A549 (cell line): ENCODE measurements at regions not wholly inside any gene's neighbourhood (a gene's known extent, or its start where the extent isn't known, plus 50 kb on each side); places are given as distances from the start of the nearest gene placed in this dataset.

ENCODE experiments used
- ATAC-seq, 2 experiments: fragments of 200-7000 bp in 1 of 2; fragments of >200 bp in 1 of 2; cut with Nextera tagmentation in 1 of 2; cut with Tn5 transposase in 1 of 2; 3 replicates each; pipeline versions ENCODE4 v1.8.0 to v1.9.1; 2018 to 2020; ENCODE audit warnings: mild to moderate bottlenecking in 1 of 2, moderate library complexity in 1 of 2
- CTCF ChIA-PET: fragments of 300-600 bp; sonication (Branson Sonifier 250); formaldehyde crosslinking; extraction: SDS; loops from one replicate; lab custom pipeline; 2021; ENCODE audit warnings: antibody characterized with exemption, inconsistent platforms; lab: Yijun Ruan, JAX
- POLR2A ChIA-PET: fragments of 350-600 bp; formaldehyde crosslinking; extraction: SDS; loops from one replicate; lab custom pipeline; 2021; ENCODE audit warnings: antibody characterized with exemption, inconsistent platforms; lab: Yijun Ruan, JAX
- DNase-seq, 2 experiments: peaks; one replicate each; pipeline versions ENCODE4 v3.0.0 to v3.0.0-alpha.2; 2011 to 2016; ENCODE audit warnings: low read depth in 1 of 2, low spot score in 1 of 2
- FAIRE-seq: peaks from 2 replicates; lab custom pipeline; 2011; peaks lifted over from hg19 to GRCh38; lab: Jason Lieb, UNC
- H3K27ac ChIP-seq, 2 experiments: fragments of >200 bp; sonication (Bioruptor Twin); formaldehyde crosslinking; 3 replicates each; pipeline ENCODE4 v1.5.1; 2016 to 2017
- H3K4me1 ChIP-seq: fragments of >200 bp; sonication (Bioruptor Twin); formaldehyde crosslinking; 3 replicates; pipeline ENCODE4 v1.6.1; 2016
- H3K4me2 ChIP-seq: fragments of >200 bp; sonication (Bioruptor Twin); formaldehyde crosslinking; 3 replicates; pipeline ENCODE4 v1.6.1; 2016
- H3K4me3 ChIP-seq: fragments of >200 bp; sonication (Bioruptor Twin); formaldehyde crosslinking; 3 replicates; pipeline ENCODE4 v1.5.1; 2016
- H3K9me3 ChIP-seq: fragments of >200 bp; sonication (Bioruptor Twin); formaldehyde crosslinking; 3 replicates; pipeline ENCODE4 v1.6.1; 2016
- BHLHE40 ChIP-seq: IDR thresholded peaks from 2 replicates; pipeline ENCODE4 v1.6.1; 2012; ENCODE audit warnings: low read depth, low read length, inconsistent platforms
- FOSB ChIP-seq: fragments of 250-450 bp; sonication (Bioruptor Pico); IDR thresholded peaks from 2 replicates; pipeline ENCODE4 v1.5.0; 2020; ENCODE audit warnings: mild to moderate bottlenecking, moderate library complexity
- FOSL2 ChIP-seq, 2 experiments: fragments of 450-650 bp in 1 of 2; fragments of >200 bp in 1 of 2; sonication (Bioruptor Twin) in 1 of 2; formaldehyde crosslinking; IDR thresholded peaks; 2 replicates each; pipeline versions ENCODE4 v1.5.0 to v1.6.1; 2016 to 2020; ENCODE audit warnings: mild to moderate bottlenecking in 1 of 2, moderate library complexity in 1 of 2
- FOXS1 ChIP-seq: fragments of 250-450 bp; sonication (Bioruptor Pico); IDR thresholded peaks from 2 replicates; pipeline ENCODE4 v1.5.0; 2020; ENCODE audit warnings: mild to moderate bottlenecking, moderate library complexity
- GATA3 ChIP-seq: IDR thresholded peaks from 2 replicates; pipeline ENCODE4 v1.6.1; 2012; ENCODE audit warnings: borderline replicate concordance
- HOXA7 ChIP-seq: fragments of 250-450 bp; sonication (Bioruptor Pico); IDR thresholded peaks from 2 replicates; pipeline ENCODE4 v1.5.0; 2020; ENCODE audit warnings: mild to moderate bottlenecking, moderate library complexity
- HOXB13 ChIP-seq: fragments of 250-450 bp; sonication (Bioruptor Pico); IDR thresholded peaks from 2 replicates; pipeline ENCODE4 v1.5.0; 2020; ENCODE audit warnings: low read depth, mild to moderate bottlenecking, moderate library complexity
- HOXB5 ChIP-seq: fragments of 250-450 bp; sonication (Bioruptor Pico); IDR thresholded peaks from 2 replicates; pipeline ENCODE4 v1.5.0; 2020; ENCODE audit warnings: mild to moderate bottlenecking, moderate library complexity
- MYC ChIP-seq: IDR thresholded peaks from 2 replicates; pipeline ENCODE4 v1.6.1; 2012; ENCODE audit warnings: mild to moderate bottlenecking, inconsistent platforms, low read length, improper control_type of control experiment, borderline replicate concordance
- NPAS2 ChIP-seq: fragments of 250-450 bp; sonication (Bioruptor Pico); IDR thresholded peaks from 2 replicates; pipeline ENCODE4 v1.8.0; 2022; ENCODE audit warnings: mild to moderate bottlenecking, moderate library complexity, borderline replicate concordance
- POLR2A ChIP-seq: IDR thresholded peaks from 2 replicates; pipeline ENCODE4 v1.6.1; 2012; ENCODE audit warnings: mild to moderate bottlenecking, low read length
- RAD21 ChIP-seq, 2 experiments: fragments of >200 bp in 1 of 2; sonication (Bioruptor Twin) in 1 of 2; formaldehyde crosslinking in 1 of 2; IDR thresholded peaks in 1 of 2; conservative IDR thresholded peaks in 1 of 2; 2 replicates in 1 of 2; 3 replicates in 1 of 2; pipeline ENCODE4 v1.6.1; 2012 to 2018; ENCODE audit warnings: inconsistent platforms in 1 of 2
- SREBF2 ChIP-seq: fragments of 450-650 bp; IDR thresholded peaks from 2 replicates; pipeline ENCODE4 v1.6.1; 2014; ENCODE audit warnings: mild to moderate bottlenecking, moderate library complexity
- TP53 ChIP-seq: fragments of 250-450 bp; sonication (Bioruptor Pico); IDR thresholded peaks from 2 replicates; pipeline ENCODE4 v1.5.0; 2021; ENCODE audit warnings: mild to moderate bottlenecking, moderate library complexity
- ZNF302 ChIP-seq: fragments of 250-450 bp; sonication (Bioruptor Pico); IDR thresholded peaks from 2 replicates; pipeline ENCODE4 v1.9.0; 2021; ENCODE audit warnings: inconsistent platforms, mild to moderate bottlenecking, moderate library complexity
- ZSCAN20 ChIP-seq: fragments of 250-450 bp; sonication (Bioruptor Pico); IDR thresholded peaks from 2 replicates; pipeline ENCODE4 v1.8.0; 2022; ENCODE audit warnings: mild to moderate bottlenecking, moderate library complexity
- WGBS: methylation state at CpG from one replicate; pipeline ENCODE4 v1.1.6; 2017; ENCODE audit errors: missing lambda C conversion rate; 5-methylcytosine and 5-hydroxymethylcytosine counted together
- TF ChIP-seq, protein P1 (sequence below): IDR thresholded peaks from 2 replicates; pipeline ENCODE4 v1.6.1; 2012
- TF ChIP-seq, protein P2 (sequence below): fragments of 200-600 bp; sonication (generic); IDR thresholded peaks from 2 replicates; pipeline ENCODE4 v1.6.1; 2016; ENCODE audit warnings: antibody characterized with exemption, mild to moderate bottlenecking, moderate library complexity
- TF ChIP-seq, protein P3 (sequence below): IDR thresholded peaks from 2 replicates; pipeline ENCODE4 v1.6.1; 2012; ENCODE audit warnings: low read depth, borderline replicate concordance
- TF ChIP-seq, protein P4 (sequence below): fragments of 450-650 bp; IDR thresholded peaks from 2 replicates; pipeline ENCODE4 v1.6.1; 2014; ENCODE audit warnings: antibody characterized with exemption
- TF ChIP-seq, protein P5 (sequence below): fragments of >200 bp; sonication (Bioruptor Twin); formaldehyde crosslinking; IDR thresholded peaks from 2 replicates; pipeline ENCODE4 v1.6.1; 2016

DNA sequence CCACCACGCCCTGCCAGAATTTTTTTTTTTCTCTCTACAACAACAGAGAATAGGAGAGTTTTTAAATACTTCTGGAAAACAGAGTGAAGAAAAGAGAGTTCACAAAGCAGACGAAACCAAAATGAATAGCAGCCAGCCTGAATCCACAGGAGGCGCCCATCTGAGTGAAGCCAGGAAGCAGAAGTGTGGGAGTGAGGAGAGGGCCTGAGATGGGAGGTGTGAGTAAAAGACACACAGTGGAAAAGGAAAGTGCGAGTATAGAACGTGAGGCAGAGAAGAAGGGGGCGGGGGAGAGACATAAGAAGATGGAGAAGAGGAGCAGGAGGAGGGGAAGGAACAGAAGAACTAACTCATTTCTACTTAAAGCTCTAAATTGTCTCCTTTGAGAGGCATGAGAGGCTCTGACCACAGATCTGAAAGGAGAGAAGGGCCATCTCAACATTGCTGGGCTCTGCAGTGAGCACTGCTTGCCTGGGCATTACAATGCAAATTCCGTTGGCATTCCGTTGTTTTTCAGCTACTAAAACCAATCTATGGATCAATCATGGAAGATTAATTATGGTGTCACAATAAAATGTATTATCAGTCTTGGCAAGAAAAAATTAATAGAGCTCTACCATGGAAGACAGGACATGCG lies 140.1 kb upstream of the CPSF6 start:
- no peak for FAIRE-seq
- 60% methylated on average over 9 of the region's 9 CpGs for WGBS

DNA sequence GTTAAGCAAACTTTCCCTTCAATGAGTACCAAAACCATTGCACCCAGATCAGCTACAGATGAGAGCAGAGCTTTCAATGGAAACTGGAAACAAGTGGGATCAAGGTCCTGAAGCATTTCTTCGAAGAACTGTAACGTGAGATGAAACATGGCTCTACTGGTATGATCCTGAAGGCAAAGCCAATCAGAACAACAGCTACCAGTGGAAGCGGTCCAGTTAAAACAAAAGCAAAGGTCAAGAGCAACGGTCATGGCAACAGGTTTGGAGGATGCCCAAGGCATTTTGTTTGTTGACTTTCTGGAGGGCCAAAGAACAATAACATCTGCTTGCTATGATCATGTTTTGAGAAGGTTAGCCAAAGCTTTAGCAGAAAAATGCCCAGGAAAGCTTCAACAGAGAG lies 137.9 kb upstream of the CPSF6 start:
- ChIA-PET POLR2A (no interaction called here), CTCF (interaction anchor here (1.5 to 2.0 kb wide), 2 partner anchors 10 to 31 kb away, joined by 3 to 5 read pairs; no protein-coding TSS in a partner anchor)
- ATAC-seq (no peak; a peak in 1 of 6 replicates), FAIRE-seq (peak; percentile 68), DNase-seq (peak in 1 of 2 experiments; percentile 7)
- 0 out of 3 replicates have a peak overlapping the region, but pooled peaks have one; percentile 0 for H3K4me2 ChIP-seq
- H3K4me3 ChIP-seq: no peak overlapping the region
- no peak for TF ChIP-seq ZNF302 (CRISPR knock-in tag)
- TF ChIP-seq, protein P1, sequence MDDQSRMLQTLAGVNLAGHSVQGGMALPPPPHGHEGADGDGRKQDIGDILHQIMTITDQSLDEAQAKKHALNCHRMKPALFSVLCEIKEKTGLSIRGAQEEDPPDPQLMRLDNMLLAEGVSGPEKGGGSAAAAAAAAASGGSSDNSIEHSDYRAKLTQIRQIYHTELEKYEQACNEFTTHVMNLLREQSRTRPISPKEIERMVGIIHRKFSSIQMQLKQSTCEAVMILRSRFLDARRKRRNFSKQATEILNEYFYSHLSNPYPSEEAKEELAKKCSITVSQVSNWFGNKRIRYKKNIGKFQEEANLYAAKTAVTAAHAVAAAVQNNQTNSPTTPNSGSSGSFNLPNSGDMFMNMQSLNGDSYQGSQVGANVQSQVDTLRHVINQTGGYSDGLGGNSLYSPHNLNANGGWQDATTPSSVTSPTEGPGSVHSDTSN: no peak
- TF ChIP-seq TP53 (CRISPR knock-in tag): no peak
- TF ChIP-seq MYC: no peak
- no peak for TF ChIP-seq FOXS1
- no peak for TF ChIP-seq RAD21 (conservative IDR thresholded peaks at IDR 0.05 in 1 of 2, IDR thresholded peaks at IDR 0.05 in 1 of 2)
- TF ChIP-seq, protein P2, sequence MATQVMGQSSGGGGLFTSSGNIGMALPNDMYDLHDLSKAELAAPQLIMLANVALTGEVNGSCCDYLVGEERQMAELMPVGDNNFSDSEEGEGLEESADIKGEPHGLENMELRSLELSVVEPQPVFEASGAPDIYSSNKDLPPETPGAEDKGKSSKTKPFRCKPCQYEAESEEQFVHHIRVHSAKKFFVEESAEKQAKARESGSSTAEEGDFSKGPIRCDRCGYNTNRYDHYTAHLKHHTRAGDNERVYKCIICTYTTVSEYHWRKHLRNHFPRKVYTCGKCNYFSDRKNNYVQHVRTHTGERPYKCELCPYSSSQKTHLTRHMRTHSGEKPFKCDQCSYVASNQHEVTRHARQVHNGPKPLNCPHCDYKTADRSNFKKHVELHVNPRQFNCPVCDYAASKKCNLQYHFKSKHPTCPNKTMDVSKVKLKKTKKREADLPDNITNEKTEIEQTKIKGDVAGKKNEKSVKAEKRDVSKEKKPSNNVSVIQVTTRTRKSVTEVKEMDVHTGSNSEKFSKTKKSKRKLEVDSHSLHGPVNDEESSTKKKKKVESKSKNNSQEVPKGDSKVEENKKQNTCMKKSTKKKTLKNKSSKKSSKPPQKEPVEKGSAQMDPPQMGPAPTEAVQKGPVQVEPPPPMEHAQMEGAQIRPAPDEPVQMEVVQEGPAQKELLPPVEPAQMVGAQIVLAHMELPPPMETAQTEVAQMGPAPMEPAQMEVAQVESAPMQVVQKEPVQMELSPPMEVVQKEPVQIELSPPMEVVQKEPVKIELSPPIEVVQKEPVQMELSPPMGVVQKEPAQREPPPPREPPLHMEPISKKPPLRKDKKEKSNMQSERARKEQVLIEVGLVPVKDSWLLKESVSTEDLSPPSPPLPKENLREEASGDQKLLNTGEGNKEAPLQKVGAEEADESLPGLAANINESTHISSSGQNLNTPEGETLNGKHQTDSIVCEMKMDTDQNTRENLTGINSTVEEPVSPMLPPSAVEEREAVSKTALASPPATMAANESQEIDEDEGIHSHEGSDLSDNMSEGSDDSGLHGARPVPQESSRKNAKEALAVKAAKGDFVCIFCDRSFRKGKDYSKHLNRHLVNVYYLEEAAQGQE: no peak
- no peak for TF ChIP-seq FOSL2 (IDR thresholded peaks at IDR 0.05)
- no peak for TF ChIP-seq FOSL2 (CRISPR knock-in tag; IDR thresholded peaks at IDR 0.05)
- no peak for TF ChIP-seq HOXA7
- TF ChIP-seq, protein P3, sequence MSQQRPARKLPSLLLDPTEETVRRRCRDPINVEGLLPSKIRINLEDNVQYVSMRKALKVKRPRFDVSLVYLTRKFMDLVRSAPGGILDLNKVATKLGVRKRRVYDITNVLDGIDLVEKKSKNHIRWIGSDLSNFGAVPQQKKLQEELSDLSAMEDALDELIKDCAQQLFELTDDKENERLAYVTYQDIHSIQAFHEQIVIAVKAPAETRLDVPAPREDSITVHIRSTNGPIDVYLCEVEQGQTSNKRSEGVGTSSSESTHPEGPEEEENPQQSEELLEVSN: no peak
- TF ChIP-seq BHLHE40: no peak
- no peak for TF ChIP-seq ZSCAN20 (CRISPR knock-in tag)
- no peak for TF ChIP-seq GATA3
- H3K27ac ChIP-seq: no peak overlapping the region
- 0 out of 3 replicates have a peak, but pooled peaks cover 4% of the 10 kb centered on the region for H3K4me1 ChIP-seq
- H3K9me3 ChIP-seq: no peaks in the 10 kb centered on the region
- 22% methylated on average over 4 of the region's 4 CpGs for WGBS

More for the DNA sequence above, 140.1 kb upstream of the CPSF6 start:
- H3K4me3 ChIP-seq: no peak overlapping the region
- DNase-seq: no peak
- ATAC-seq: no peak
- POLR2A ChIA-PET: no interaction called here
- TF ChIP-seq RAD21 (conservative IDR thresholded peaks at IDR 0.05 in 1 of 2, IDR thresholded peaks at IDR 0.05 in 1 of 2) (no peak), SREBF2 (no peak), HOXB13 (no peak), NPAS2 (CRISPR knock-in tag) (no peak), POLR2A (no peak)
- no peak overlapping the region for H3K4me2 ChIP-seq
- H3K27ac ChIP-seq: no peak overlapping the region
- 0 out of 3 replicates have a peak, but pooled peaks cover 4% of the 10 kb centered on the region for H3K4me1 ChIP-seq
- H3K9me3 ChIP-seq: no peaks in the 10 kb centered on the region
- CTCF ChIA-PET: interaction anchor here (1.5 kb wide), 1 partner anchor 57 kb away, joined by 3 read pairs; no protein-coding TSS in a partner anchor

DNA sequence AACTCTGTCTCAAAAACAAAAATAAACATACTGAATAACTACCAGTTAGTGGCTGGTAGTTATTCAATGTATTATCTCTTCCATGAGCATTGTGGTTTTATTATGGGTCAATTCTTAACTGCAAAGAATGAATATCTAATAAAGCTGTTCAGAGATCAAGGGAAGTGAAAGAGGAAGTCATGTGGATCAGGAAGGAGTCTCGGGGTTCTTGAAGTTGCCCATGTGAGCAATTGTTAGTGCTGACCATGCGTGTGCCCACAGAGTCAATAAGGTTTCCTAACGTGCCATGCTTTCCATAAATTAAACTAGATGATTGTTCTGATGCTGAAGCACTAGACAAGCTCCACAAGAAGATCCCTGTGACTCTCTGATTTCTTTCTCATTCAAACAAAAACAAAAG lies 136.5 kb upstream of the CPSF6 start:
- WGBS: 71% methylated on average over 3 of the region's 3 CpGs
- CTCF ChIA-PET: interaction anchor here (1.5 kb wide), 1 partner anchor 33 kb away, joined by 3 read pairs; no protein-coding TSS in a partner anchor
- no peak for ATAC-seq
- no peak for DNase-seq
- peaks cover 5% of the 10 kb centered on the region; the same call in 1 of the 3 replicates for H3K4me1 ChIP-seq
- H3K4me3 ChIP-seq: no peak overlapping the region
- no peak for TF ChIP-seq HOXB5
- TF ChIP-seq, protein P4, sequence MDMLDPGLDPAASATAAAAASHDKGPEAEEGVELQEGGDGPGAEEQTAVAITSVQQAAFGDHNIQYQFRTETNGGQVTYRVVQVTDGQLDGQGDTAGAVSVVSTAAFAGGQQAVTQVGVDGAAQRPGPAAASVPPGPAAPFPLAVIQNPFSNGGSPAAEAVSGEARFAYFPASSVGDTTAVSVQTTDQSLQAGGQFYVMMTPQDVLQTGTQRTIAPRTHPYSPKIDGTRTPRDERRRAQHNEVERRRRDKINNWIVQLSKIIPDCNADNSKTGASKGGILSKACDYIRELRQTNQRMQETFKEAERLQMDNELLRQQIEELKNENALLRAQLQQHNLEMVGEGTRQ: no peak
- TF ChIP-seq FOSB (CRISPR knock-in tag): no peak
- TF ChIP-seq, protein P5, sequence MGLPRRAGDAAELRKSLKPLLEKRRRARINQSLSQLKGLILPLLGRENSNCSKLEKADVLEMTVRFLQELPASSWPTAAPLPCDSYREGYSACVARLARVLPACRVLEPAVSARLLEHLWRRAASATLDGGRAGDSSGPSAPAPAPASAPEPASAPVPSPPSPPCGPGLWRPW: no peak
- FAIRE-seq: no peak
- POLR2A ChIA-PET: no interaction called here
- H3K9me3 ChIP-seq: no peaks in the 10 kb centered on the region
- no peak overlapping the region for H3K27ac ChIP-seq
- H3K4me2 ChIP-seq: no peak overlapping the region
